Upper lobe of right lung (tissue), 1 donor: ENCODE measurements at regions not wholly inside any gene's neighbourhood (a gene's known extent, or its start where the extent isn't known, plus 50 kb on each side); places are given as distances from the start of the nearest gene placed in this dataset.

Experiments
- ATAC-seq: fragments of 200-7000 bp; cut with Tn5 transposase; one replicate; pipeline ENCODE4 v1.9.1; 2020; ENCODE audit warnings: mild to moderate bottlenecking, moderate library complexity
- DNase-seq: peaks from one replicate; pipeline ENCODE4 v3.0.0-alpha.2; 2020
- H3K27ac ChIP-seq: fragments of 200-600 bp; one replicate; pipeline ENCODE4 v1.8.0; 2022
- H3K27me3 ChIP-seq: fragments of 200-600 bp; one replicate; pipeline ENCODE4 v1.8.0; 2022; ENCODE audit warnings: mild to moderate bottlenecking
- H3K36me3 ChIP-seq: fragments of 200-600 bp; one replicate; pipeline ENCODE4 v1.8.0; 2022
- H3K4me1 ChIP-seq: fragments of 200-600 bp; one replicate; pipeline ENCODE4 v1.8.0; 2022
- H3K4me3 ChIP-seq: fragments of 200-600 bp; one replicate; pipeline ENCODE4 v1.8.0; 2022; ENCODE audit warnings: mild to moderate bottlenecking
- H3K9me3 ChIP-seq: fragments of 200-600 bp; one replicate; pipeline ENCODE4 v1.8.0; 2022
- CTCF ChIP-seq: fragments of 200-600 bp; IDR thresholded peaks from one replicate; pipeline ENCODE4 v1.8.0; 2022; ENCODE audit warnings: antibody characterized with exemption
- intact Hi-C: fragments of 100-400 bp; cut with DNase I; formaldehyde crosslinking; loops from one replicate; pipeline ENCODE4 v1.11.0; 2022
- donor health status: DM: no; HTN: yes; CAD: no; lungs with severe emphysema.

GRCh38 chr1:63051356-63051755, 267.4 kb downstream of the ATG4C start:
- intact Hi-C loops: no loop called here
- no peak for TF ChIP-seq CTCF
- no peaks in the 10 kb centered on the region for H3K9me3 ChIP-seq
- DNase-seq (no peak), ATAC-seq (no peak)
- no peaks in the 10 kb centered on the region for H3K36me3 ChIP-seq
- no peaks in the 10 kb centered on the region for H3K27me3 ChIP-seq
- no peak overlapping the region for H3K4me3 ChIP-seq
- no peak overlapping the region for H3K27ac ChIP-seq
- H3K4me1 ChIP-seq: no peaks in the 10 kb centered on the region

GRCh38 chr1:63051886-63052285, 268.0 kb downstream of the ATG4C start:
- no peak for ATAC-seq
- H3K27ac ChIP-seq: no peak overlapping the region

GRCh38 chr1:63054184-63054583, 268.2 kb upstream of the FOXD3 start:
- Histone ChIP-seq H3K36me3 (no peaks in the 10 kb centered on the region), H3K9me3 (no peaks in the 10 kb centered on the region), H3K4me3 (no peak overlapping the region), H3K27ac (no peak overlapping the region), H3K4me1 (no peaks in the 10 kb centered on the region), H3K27me3 (no peaks in the 10 kb centered on the region)
- DNase-seq (no peak), ATAC-seq (no peak)
- TF ChIP-seq CTCF: no peak
- intact Hi-C loops: no loop called here

More at GRCh38 chr1:63051886-63052285, 268.0 kb downstream of the ATG4C start:
- intact Hi-C loops: no loop called here
- Histone ChIP-seq H3K9me3 (no peaks in the 10 kb centered on the region), H3K27me3 (no peaks in the 10 kb centered on the region), H3K4me1 (no peaks in the 10 kb centered on the region), H3K4me3 (no peak overlapping the region), H3K36me3 (no peaks in the 10 kb centered on the region)
- TF ChIP-seq CTCF: no peak
- DNase-seq: no peak

- Histone ChIP-seq H3K4me1 (no peaks in the 10 kb centered on the region), H3K27me3 (no peaks in the 10 kb centered on the region), H3K27ac (no peak overlapping the region), H3K4me3 (no peak overlapping the region), H3K36me3 (no peaks in the 10 kb centered on the region), H3K9me3 (no peaks in the 10 kb centered on the region)
- ATAC-seq (no peak), DNase-seq (no peak)
- intact Hi-C loops: no loop called here
- no peak for TF ChIP-seq CTCF
Measured at GRCh38 chr1:63063367-63063766, 259.0 kb upstream of the FOXD3 start.

- no peak for DNase-seq
- ATAC-seq: no peak
- no peaks in the 10 kb centered on the region for H3K36me3 ChIP-seq
- TF ChIP-seq CTCF: no peak
- no peaks in the 10 kb centered on the region for H3K4me1 ChIP-seq
- intact Hi-C loops: no loop called here
- no peaks in the 10 kb centered on the region for H3K9me3 ChIP-seq
- no peaks in the 10 kb centered on the region for H3K27me3 ChIP-seq
- H3K4me3 ChIP-seq: no peak overlapping the region
- H3K27ac ChIP-seq: no peak overlapping the region
Measured at GRCh38 chr1:63064135-63064534, 258.2 kb upstream of the FOXD3 start.

- intact Hi-C loops: no loop called here
- H3K4me1 ChIP-seq: no peaks in the 10 kb centered on the region
- TF ChIP-seq CTCF: no peak
- no peak overlapping the region for H3K4me3 ChIP-seq
- no peak overlapping the region for H3K27ac ChIP-seq
- no peak for DNase-seq
- H3K36me3 ChIP-seq: no peaks in the 10 kb centered on the region
- H3K27me3 ChIP-seq: peaks cover 15% of the 10 kb centered on the region
- ATAC-seq: no peak
- no peaks in the 10 kb centered on the region for H3K9me3 ChIP-seq
Measured at GRCh38 chr1:63068626-63069025, 253.7 kb upstream of the FOXD3 start.
